H1 (cell line): ENCODE measurements at regions not wholly inside any gene's neighbourhood (a gene's known extent, or its start where the extent isn't known, plus 50 kb on each side); places are given as distances from the start of the nearest gene placed in this dataset.

Experiments
- CTCF ChIA-PET: fragments of 300-600 bp; sonication (Branson Sonifier 250); formaldehyde crosslinking; loops from one replicate; lab custom pipeline; 2021; ENCODE audit not compliant: partially characterized antibody; lab: Charles Lee
- POLR2A ChIA-PET: fragments of 300-600 bp; sonication (Branson Sonifier 250); formaldehyde crosslinking; loops from one replicate; lab custom pipeline; 2021; ENCODE audit warnings: inconsistent platforms; ENCODE audit not compliant: partially characterized antibody; lab: Charles Lee
- DNase-seq, 2 experiments: peaks; one replicate each; pipeline versions ENCODE4 v3.0.0 to v3.0.0-alpha.2; 2010 to 2022; ENCODE audit warnings: low spot score in 2 of 2, low read depth in 1 of 2, mixed read lengths in 1 of 2
- FAIRE-seq: peaks from 2 replicates; lab custom pipeline; 2011; peaks lifted over from hg19 to GRCh38; lab: Jason Lieb, UNC
- H2AFZ ChIP-seq: 2 replicates; pipeline ENCODE4 v1.8.1; 2012; ENCODE audit warnings: low read length, inconsistent platforms
- H2AK5ac ChIP-seq: 2 replicates; pipeline ENCODE4 v1.6.1; 2013; ENCODE audit warnings: low read depth, low read length
- H2BK120ac ChIP-seq: replicated peaks from 2 replicates; pipeline ENCODE3; 2013; ENCODE audit warnings: low read depth, low read length, inconsistent platforms
- H2BK12ac ChIP-seq: 2 replicates; pipeline ENCODE4 v1.6.1; 2013; ENCODE audit warnings: low read depth, low read length
- H2BK15ac ChIP-seq: 2 replicates; pipeline ENCODE4 v1.6.1; 2013; ENCODE audit warnings: low read length
- H2BK20ac ChIP-seq: 2 replicates; pipeline ENCODE4 v1.6.1; 2013; ENCODE audit warnings: low read length
- H2BK5ac ChIP-seq: 2 replicates; pipeline ENCODE4 v1.6.1; 2013; ENCODE audit warnings: low read depth, low read length
- H3K14ac ChIP-seq: 2 replicates; pipeline ENCODE4 v1.6.1; 2013; ENCODE audit warnings: inconsistent platforms; ENCODE audit not compliant: insufficient read length
- H3K18ac ChIP-seq: 2 replicates; pipeline ENCODE4 v1.6.1; 2013; ENCODE audit warnings: low read length; ENCODE audit errors: extremely low read depth
- H3K23ac ChIP-seq: 2 replicates; pipeline ENCODE4 v1.6.1; 2013; ENCODE audit warnings: inconsistent platforms; ENCODE audit not compliant: insufficient read length
- H3K23me2 ChIP-seq: 2 replicates; pipeline ENCODE4 v1.6.1; 2013; ENCODE audit warnings: low read depth, low read length
- H3K27ac ChIP-seq: 2 replicates; pipeline ENCODE4 v1.6.1; 2011; ENCODE audit warnings: low read depth, low read length, inconsistent platforms
- H3K27me3 ChIP-seq, 4 experiments: replicated peaks in 1 of 4; 1 replicate in 1 of 4; 2 replicates in 3 of 4; pipeline versions ENCODE4 v1.6.1 to v1.8.1; 2011 to 2013; ENCODE audit warnings: low read length in 3 of 4, mild to moderate bottlenecking in 3 of 4, inconsistent platforms in 2 of 4, mixed read lengths in 2 of 4, moderate library complexity in 1 of 4; ENCODE audit not compliant: control insufficient read depth in 3 of 4, insufficient read depth in 3 of 4; ENCODE audit errors: extremely low read depth in 1 of 4
- H3K36me3 ChIP-seq, 4 experiments: 2 replicates each; pipeline versions ENCODE4 v1.6.1 to v1.8.1; 2011 to 2013; ENCODE audit warnings: mild to moderate bottlenecking in 4 of 4, low read length in 3 of 4, moderate library complexity in 2 of 4, control low read depth in 1 of 4, inconsistent platforms in 1 of 4; ENCODE audit not compliant: insufficient read depth in 4 of 4, control insufficient read depth in 2 of 4
- H3K4ac ChIP-seq: replicated peaks from 2 replicates; pipeline ENCODE3; 2013; ENCODE audit warnings: low read length, low read depth, mixed read lengths, inconsistent platforms; ENCODE audit not compliant: insufficient read length
- H3K4me1 ChIP-seq, 4 experiments: replicated peaks in 1 of 4; 1 replicate in 1 of 4; 2 replicates in 3 of 4; pipeline versions ENCODE4 v1.6.1 to v1.8.1; 2011 to 2013; ENCODE audit warnings: low read length in 3 of 4, inconsistent platforms in 2 of 4, mixed read lengths in 1 of 4; ENCODE audit not compliant: insufficient read depth in 4 of 4, control insufficient read depth in 3 of 4
- H3K4me2 ChIP-seq, 2 experiments: 2 replicates each; pipeline versions ENCODE4 v1.6.1 to v1.8.1; 2011 to 2013; ENCODE audit warnings: low read depth in 2 of 2, low read length in 2 of 2, control low read depth in 1 of 2, inconsistent platforms in 1 of 2, mild to moderate bottlenecking in 1 of 2; ENCODE audit not compliant: insufficient read depth in 1 of 2
- H3K4me3 ChIP-seq, 4 experiments: fragments of 200-600, 300-600 bp in 1 of 4; sonication (generic), shearing (Covaris generic), sonication (Bioruptor Twin) in 1 of 4; 2 replicates each; pipeline versions ENCODE4 v1.5.1 to v1.8.1; 2011 to 2016; ENCODE audit warnings: low read length in 4 of 4, low read depth in 3 of 4, control low read depth in 2 of 4, inconsistent platforms in 2 of 4, mild to moderate bottlenecking in 2 of 4, mixed read lengths in 1 of 4, moderate library complexity in 1 of 4; ENCODE audit not compliant: insufficient read depth in 2 of 4; ENCODE audit errors: extremely low read depth in 1 of 4
- H3K56ac ChIP-seq: replicated peaks from 2 replicates; pipeline ENCODE3; 2013; ENCODE audit warnings: low read depth, mild to moderate bottlenecking, mixed read lengths, low read length, inconsistent platforms; ENCODE audit not compliant: insufficient read length
- H3K79me1 ChIP-seq: 2 replicates; pipeline ENCODE4 v1.6.1; 2013; ENCODE audit warnings: low read depth, low read length, control low read depth
- H3K79me2 ChIP-seq, 2 experiments: 2 replicates each; pipeline versions ENCODE4 v1.6.1 to v1.8.1; 2012 to 2013; ENCODE audit warnings: low read length in 2 of 2, mild to moderate bottlenecking in 2 of 2, inconsistent platforms in 1 of 2; ENCODE audit not compliant: insufficient read depth in 2 of 2, control insufficient read depth in 1 of 2
- H3K9ac ChIP-seq, 4 experiments: replicated peaks in 1 of 4; 1 replicate in 1 of 4; 2 replicates in 3 of 4; pipeline versions ENCODE4 v1.6.1 to v1.8.1; 2011 to 2013; ENCODE audit warnings: low read depth in 3 of 4, low read length in 3 of 4, control low read depth in 2 of 4, mild to moderate bottlenecking in 2 of 4, moderate library complexity in 2 of 4, inconsistent platforms in 1 of 4; ENCODE audit errors: extremely low read depth in 1 of 4
- H3K9me3 ChIP-seq, 2 experiments: 2 replicates each; pipeline versions ENCODE4 v1.6.1 to v1.8.1; 2012 to 2013; ENCODE audit warnings: mild to moderate bottlenecking in 2 of 2, moderate library complexity in 2 of 2, control low read depth in 1 of 2, inconsistent platforms in 1 of 2, low read depth in 1 of 2, low read length in 1 of 2, mixed read lengths in 1 of 2; ENCODE audit not compliant: insufficient read depth in 2 of 2
- H4K20me1 ChIP-seq, 2 experiments: replicated peaks in 1 of 2; 2 replicates each; pipeline versions ENCODE3 to v1.8.1; 2011 to 2013; ENCODE audit warnings: inconsistent platforms in 2 of 2, low read length in 2 of 2, mild to moderate bottlenecking in 1 of 2; ENCODE audit not compliant: insufficient read depth in 2 of 2, control insufficient read depth in 1 of 2
- H4K5ac ChIP-seq: 2 replicates; pipeline ENCODE4 v1.6.1; 2013; ENCODE audit warnings: low read length, low read depth, mixed read lengths, inconsistent platforms; ENCODE audit not compliant: insufficient read length
- H4K8ac ChIP-seq: 2 replicates; pipeline ENCODE4 v1.8.0; 2013; ENCODE audit warnings: mild to moderate bottlenecking, moderate library complexity, low read length, inconsistent platforms; ENCODE audit not compliant: insufficient read depth; ENCODE audit errors: extremely low read depth
- H4K91ac ChIP-seq: replicated peaks from 2 replicates; pipeline ENCODE3; 2013; ENCODE audit warnings: low read length, mixed read lengths, inconsistent platforms; ENCODE audit not compliant: insufficient read length
- CTCF ChIP-seq, 3 experiments: IDR thresholded peaks; 1 replicate in 2 of 3; 2 replicates in 1 of 3; pipeline versions ENCODE4 v1.5.1 to v1.6.1; 2011; ENCODE audit warnings: low read length in 3 of 3, mild to moderate bottlenecking in 3 of 3, inconsistent platforms in 2 of 3, low read depth in 1 of 3, moderate library complexity in 1 of 3; ENCODE audit not compliant: insufficient read depth in 1 of 3; ENCODE audit errors: control extremely low read depth in 1 of 3
- MAFK ChIP-seq: IDR thresholded peaks from 2 replicates; pipeline ENCODE4 v1.6.1; 2012; ENCODE audit warnings: low read depth, mild to moderate bottlenecking, improper control_type of control experiment, low read length
- RAD21 ChIP-seq, 2 experiments: IDR thresholded peaks in 1 of 2; conservative IDR thresholded peaks in 1 of 2; 2 replicates each; pipeline ENCODE4 v1.6.1; 2011; ENCODE audit warnings: low read depth in 2 of 2, low read length in 2 of 2, improper control_type of control experiment in 1 of 2, inconsistent platforms in 1 of 2, mild to moderate bottlenecking in 1 of 2, moderate library complexity in 1 of 2
- WGBS, 2 experiments: shearing (Covaris generic) in 1 of 2; methylation state at CpG; one replicate each; pipeline versions ENCODE4 v1.1.6 to v1.1.7; 2013 to 2015; ENCODE audit warnings: low lambda C conversion rate in 2 of 2, mixed read lengths in 2 of 2, inconsistent platforms in 1 of 2, low coverage in 1 of 2, missing lambda C conversion rate in 1 of 2; ENCODE audit not compliant: insufficient replicate concordance in 2 of 2, insufficient coverage in 1 of 2, insufficient read length in 1 of 2; ENCODE audit errors: extremely low coverage in 1 of 2, missing lambda C conversion rate in 1 of 2; 5-methylcytosine and 5-hydroxymethylcytosine counted together
- TF ChIP-seq, protein P1 (sequence below): IDR thresholded peaks from 2 replicates; pipeline ENCODE4 v1.6.1; 2012; ENCODE audit warnings: inconsistent platforms

- Histone ChIP-seq H3K27me3 (no peaks in the 10 kb centered on the region), H2AFZ (no peak overlapping the region), H2AK5ac (no peak overlapping the region), H3K9me3 (no peaks in the 10 kb centered on the region), H3K4me1 (no peaks in the 10 kb centered on the region), H4K91ac (no peak overlapping the region), H2BK120ac (no peak overlapping the region), H3K79me2 (no peaks in the 10 kb centered on the region), H3K4me2 (no peak overlapping the region), H3K36me3 (no peaks in the 10 kb centered on the region), H4K20me1 (no peaks in the 10 kb centered on the region), H3K18ac (no peak overlapping the region), H2BK20ac (no peak overlapping the region), H4K5ac (no peak overlapping the region), H3K14ac (no peak overlapping the region), H3K4ac (no peak overlapping the region), H2BK5ac (no peak overlapping the region), H3K23ac (no peak overlapping the region), H3K4me3 (no peak overlapping the region), H3K56ac (no peak overlapping the region), H3K27ac (no peak overlapping the region), H3K23me2 (no peaks in the 10 kb centered on the region), H3K79me1 (no peaks in the 10 kb centered on the region), H4K8ac (no peak overlapping the region), H2BK12ac (no peak overlapping the region), H3K9ac (no peak overlapping the region), H2BK15ac (no peak overlapping the region)
- ChIA-PET CTCF (interaction anchor here (1.0 to 1.7 kb wide), 8 partner anchors 10 to 179 kb away, joined by 3 to 5 read pairs (median 3); no protein-coding TSS in a partner anchor), POLR2A (no interaction called here)
- no peak for FAIRE-seq
- 78% methylated on average over 1 of the region's 1 CpG; no CpG with 5 or more reads in 1 of the 2 experiments for WGBS, 2 experiments
- peak; percentile 17 to 42; a peak in 2 of 4 replicates for TF ChIP-seq RAD21 (IDR thresholded peaks at IDR 0.05 in 1 of 2, conservative IDR thresholded peaks at IDR 0.05 in 1 of 2; ENCODE audit: low read depth in 2 of 2, low read length in 2 of 2)
- TF ChIP-seq, protein P1, sequence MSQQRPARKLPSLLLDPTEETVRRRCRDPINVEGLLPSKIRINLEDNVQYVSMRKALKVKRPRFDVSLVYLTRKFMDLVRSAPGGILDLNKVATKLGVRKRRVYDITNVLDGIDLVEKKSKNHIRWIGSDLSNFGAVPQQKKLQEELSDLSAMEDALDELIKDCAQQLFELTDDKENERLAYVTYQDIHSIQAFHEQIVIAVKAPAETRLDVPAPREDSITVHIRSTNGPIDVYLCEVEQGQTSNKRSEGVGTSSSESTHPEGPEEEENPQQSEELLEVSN, result no peak
- TF ChIP-seq MAFK, result no peak
- TF ChIP-seq CTCF (IDR thresholded peaks at IDR 0.05; ENCODE audit: control extremely low read depth in 1 of 3, insufficient read depth in 1 of 3, low read depth in 1 of 3, low read length in 3 of 3), result peak in 2 of 3 experiments; percentile 2 to 30; a peak in 1 of 4 replicates
- no peak for DNase-seq
Observed at GRCh38 chrX:150050387-150050786, 112.1 kb upstream of the EOLA2 start.
